Peyer's patch (tissue), 4 donors: ENCODE measurements at regions not wholly inside any gene's neighbourhood (a gene's known extent, or its start where the extent isn't known, plus 50 kb on each side); places are given as distances from the start of the nearest gene placed in this dataset.
"Not testable (repeated sequence)": the region's sequence is repeated elsewhere in the genome, so short reads cannot be mapped to it uniquely, and the experiment has no call there.

Source experiments
- DNase-seq, 3 donors: peaks; one replicate each; pipeline ENCODE4 v3.0.0-alpha.2; 2017 to 2019
- H3K27ac ChIP-seq, 4 donors: fragments of 200-600 bp; sonication (generic); one replicate each; pipeline ENCODE4 v1.5.1; 2016 to 2019
- H3K27me3 ChIP-seq, 2 donors: fragments of 200-600 bp; sonication (generic); one replicate each; pipeline ENCODE4 v1.5.1; 2019
- H3K36me3 ChIP-seq, 3 donors: fragments of 200-600 bp; sonication (generic); one replicate each; pipeline ENCODE4 v1.5.1; 2016 to 2019
- H3K4me1 ChIP-seq, 4 donors: fragments of 200-600 bp; sonication (generic); one replicate each; pipeline ENCODE4 v1.5.1; 2016 to 2019
- H3K4me3 ChIP-seq, 4 donors: fragments of 200-600 bp; sonication (generic); 1 replicate in 3 of 4; 2 replicates in 1 of 4; pipeline ENCODE4 v1.5.1; 2016 to 2019; ENCODE audit warnings: mild to moderate bottlenecking in 1 of 4
- H3K9me3 ChIP-seq, 4 donors: fragments of 200-600 bp; sonication (generic); one replicate each; pipeline ENCODE4 v1.5.1; 2016 to 2019; ENCODE audit warnings: mild to moderate bottlenecking in 1 of 4
- CTCF ChIP-seq, 6 experiments: fragments of 450-650 bp in 4 of 6; fragments of 200-600 bp in 2 of 6; sonication (generic) in 1 of 6; IDR thresholded peaks; one replicate each; pipeline ENCODE4 v1.5.1; 2017 to 2019; ENCODE audit warnings: antibody characterized with exemption in 6 of 6, mild to moderate bottlenecking in 3 of 6, moderate library complexity in 1 of 6
- POLR2A ChIP-seq, 2 donors: fragments of 450-650 bp; IDR thresholded peaks; one replicate each; pipeline ENCODE4 v1.5.1; 2017; ENCODE audit warnings: antibody characterized with exemption in 2 of 2, mild to moderate bottlenecking in 2 of 2, moderate library complexity in 2 of 2

- H3K36me3 ChIP-seq: no peaks in the 10 kb centered on the region
Measured at GRCh38 chr6:135606392-135606791, 108.9 kb upstream of the AHI1 start.

GRCh38 chr6:135608031-135608430 is 110.5 kb upstream of the AHI1 start:
- Histone ChIP-seq H3K4me3 (no peak overlapping the region), H3K36me3 (no peaks in the 10 kb centered on the region), H3K27ac (no peak overlapping the region), H3K9me3 (no peaks in the 10 kb centered on the region), H3K4me1 (no peaks in the 10 kb centered on the region), H3K27me3 (no peaks in the 10 kb centered on the region)
- DNase-seq: no peak
- TF ChIP-seq CTCF (IDR thresholded peaks at IDR 0.05): no peak
- no peak for TF ChIP-seq POLR2A (IDR thresholded peaks at IDR 0.05)

More at GRCh38 chr6:135606392-135606791, 108.9 kb upstream of the AHI1 start:
- Histone ChIP-seq H3K4me3 (no peak overlapping the region), H3K27me3 (no peaks in the 10 kb centered on the region), H3K4me1 (no peaks in the 10 kb centered on the region), H3K9me3 (no peaks in the 10 kb centered on the region), H3K27ac (no peak overlapping the region)
- no peak for DNase-seq
- TF ChIP-seq POLR2A (IDR thresholded peaks at IDR 0.05) (no peak), CTCF (IDR thresholded peaks at IDR 0.05) (no peak)

- not testable (repeated sequence) for H3K4me3 ChIP-seq, H3K36me3 ChIP-seq, DNase-seq, H3K27me3 ChIP-seq, H3K27ac ChIP-seq, H3K4me1 ChIP-seq, H3K9me3 ChIP-seq
Measured at GRCh38 chr6:135610192-135610591, 112.7 kb upstream of the AHI1 start.

GRCh38 chr6:135616655-135617054 is 119.1 kb upstream of the AHI1 start:
- TF ChIP-seq POLR2A (IDR thresholded peaks at IDR 0.05) (no peak), CTCF (IDR thresholded peaks at IDR 0.05) (no peak)
- no peaks in the 10 kb centered on the region for H3K9me3 ChIP-seq
- no peaks in the 10 kb centered on the region for H3K27me3 ChIP-seq
- DNase-seq: no peak
- H3K4me3 ChIP-seq: no peak overlapping the region
- H3K4me1 ChIP-seq: no peaks in the 10 kb centered on the region
- no peak overlapping the region for H3K27ac ChIP-seq
- H3K36me3 ChIP-seq: no peaks in the 10 kb centered on the region

GRCh38 chr6:135617222-135617621 is 119.7 kb upstream of the AHI1 start:
- Histone ChIP-seq H3K27ac (no peak overlapping the region), H3K4me1 (no peaks in the 10 kb centered on the region), H3K27me3 (no peaks in the 10 kb centered on the region), H3K36me3 (no peaks in the 10 kb centered on the region), H3K9me3 (no peaks in the 10 kb centered on the region), H3K4me3 (no peak overlapping the region)
- DNase-seq: no peak
- TF ChIP-seq CTCF (IDR thresholded peaks at IDR 0.05) (no peak), POLR2A (IDR thresholded peaks at IDR 0.05) (no peak)

GRCh38 chr6:135622081-135622480 is 124.5 kb upstream of the AHI1 start:
- Histone ChIP-seq H3K27ac (no peak overlapping the region), H3K27me3 (no peaks in the 10 kb centered on the region), H3K36me3 (no peaks in the 10 kb centered on the region), H3K4me3 (no peak overlapping the region), H3K9me3 (no peaks in the 10 kb centered on the region), H3K4me1 (no peaks in the 10 kb centered on the region)
- DNase-seq: no peak
- TF ChIP-seq CTCF (IDR thresholded peaks at IDR 0.05): no peak
- no peak for TF ChIP-seq POLR2A (IDR thresholded peaks at IDR 0.05)
